ENCODE measurements at regions not wholly inside any gene's neighbourhood (a gene's known extent, or its start where the extent isn't known, plus 50 kb on each side); places are given as distances from the start of the nearest gene placed in this dataset.
"Not testable (repeated sequence)": the region's sequence is repeated elsewhere in the genome, so short reads cannot be mapped to it uniquely, and the experiment has no call there.

DNA sequence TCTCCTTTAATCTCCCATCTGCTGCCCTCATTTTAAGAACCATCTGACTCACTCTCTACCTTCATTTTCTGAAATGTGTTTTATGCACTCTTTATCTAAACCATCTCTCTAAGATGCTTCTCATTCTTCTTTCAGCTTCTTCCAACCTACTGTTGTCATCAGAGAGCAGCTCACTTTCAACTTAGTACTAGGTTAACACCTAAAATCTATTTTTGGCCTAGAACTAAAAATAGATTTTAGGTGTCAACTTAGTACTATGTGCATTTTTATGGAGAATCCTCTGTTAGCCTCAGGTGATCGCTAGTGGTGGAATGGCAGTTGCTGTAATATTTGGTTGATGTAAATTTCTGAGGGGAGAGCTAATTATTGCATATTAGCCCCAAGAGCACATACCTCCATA, 277.1 kb downstream of the KCNJ2 start:
- no peak overlapping the region for H3K27ac ChIP-seq
- H3K9me3 ChIP-seq, result no peaks in the 10 kb centered on the region
- no peak for DNase-seq
- TF ChIP-seq POLR2A (IDR thresholded peaks at IDR 0.05), result no peak
- no peak for TF ChIP-seq EP300 (IDR thresholded peaks at IDR 0.05)
- no peaks in the 10 kb centered on the region for H3K27me3 ChIP-seq
- no peaks in the 10 kb centered on the region for H3K4me1 ChIP-seq (ENCODE audit: insufficient read depth)
- intact Hi-C loops (cut with DNase I), result no loop called here
- 92 to 100% (median 92%) methylated on average over 1 of the region's 1 CpG for WGBS, 3 donors
- no peak overlapping the region for H3K4me3 ChIP-seq
- H3K36me3 ChIP-seq, result no peaks in the 10 kb centered on the region

DNA sequence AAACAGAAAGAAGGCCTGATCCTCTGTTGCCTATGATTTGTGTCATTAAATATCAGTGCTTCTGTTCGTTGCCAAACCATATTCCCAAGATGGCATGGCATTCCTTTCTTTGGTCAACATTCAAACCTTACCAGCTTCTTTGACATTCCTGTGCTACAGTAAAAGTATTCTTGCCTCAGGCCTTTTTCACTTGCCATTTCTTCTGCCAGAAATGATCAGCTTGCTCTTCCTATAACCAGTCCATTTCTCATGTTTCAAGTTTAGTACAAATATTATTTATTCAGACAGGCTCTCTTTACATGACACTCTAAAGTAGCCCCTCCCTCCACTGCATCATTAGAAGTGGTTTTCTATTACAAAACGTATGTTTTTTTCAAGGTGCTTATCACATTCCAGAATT, 278.3 kb downstream of the KCNJ2 start:
- TF ChIP-seq, protein P1, sequence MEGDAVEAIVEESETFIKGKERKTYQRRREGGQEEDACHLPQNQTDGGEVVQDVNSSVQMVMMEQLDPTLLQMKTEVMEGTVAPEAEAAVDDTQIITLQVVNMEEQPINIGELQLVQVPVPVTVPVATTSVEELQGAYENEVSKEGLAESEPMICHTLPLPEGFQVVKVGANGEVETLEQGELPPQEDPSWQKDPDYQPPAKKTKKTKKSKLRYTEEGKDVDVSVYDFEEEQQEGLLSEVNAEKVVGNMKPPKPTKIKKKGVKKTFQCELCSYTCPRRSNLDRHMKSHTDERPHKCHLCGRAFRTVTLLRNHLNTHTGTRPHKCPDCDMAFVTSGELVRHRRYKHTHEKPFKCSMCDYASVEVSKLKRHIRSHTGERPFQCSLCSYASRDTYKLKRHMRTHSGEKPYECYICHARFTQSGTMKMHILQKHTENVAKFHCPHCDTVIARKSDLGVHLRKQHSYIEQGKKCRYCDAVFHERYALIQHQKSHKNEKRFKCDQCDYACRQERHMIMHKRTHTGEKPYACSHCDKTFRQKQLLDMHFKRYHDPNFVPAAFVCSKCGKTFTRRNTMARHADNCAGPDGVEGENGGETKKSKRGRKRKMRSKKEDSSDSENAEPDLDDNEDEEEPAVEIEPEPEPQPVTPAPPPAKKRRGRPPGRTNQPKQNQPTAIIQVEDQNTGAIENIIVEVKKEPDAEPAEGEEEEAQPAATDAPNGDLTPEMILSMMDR (IDR thresholded peaks at IDR 0.05), result no peak
- no peak for TF ChIP-seq EP300 (IDR thresholded peaks at IDR 0.05)
- no peak for TF ChIP-seq POLR2A (IDR thresholded peaks at IDR 0.05)
- Histone ChIP-seq H3K36me3 (no peaks in the 10 kb centered on the region), H3K27me3 (no peaks in the 10 kb centered on the region), H3K27ac (no peak overlapping the region), H3K4me1 (ENCODE audit: insufficient read depth) (no peaks in the 10 kb centered on the region), H3K9me3 (no peaks in the 10 kb centered on the region), H3K4me3 (no peak overlapping the region)
- WGBS, 3 donors, result 47 to 70% (median 58%) methylated on average over 2 of the region's 2 CpGs
- DNase-seq, result no peak
- intact Hi-C loops (cut with DNase I), result no loop called here

DNA sequence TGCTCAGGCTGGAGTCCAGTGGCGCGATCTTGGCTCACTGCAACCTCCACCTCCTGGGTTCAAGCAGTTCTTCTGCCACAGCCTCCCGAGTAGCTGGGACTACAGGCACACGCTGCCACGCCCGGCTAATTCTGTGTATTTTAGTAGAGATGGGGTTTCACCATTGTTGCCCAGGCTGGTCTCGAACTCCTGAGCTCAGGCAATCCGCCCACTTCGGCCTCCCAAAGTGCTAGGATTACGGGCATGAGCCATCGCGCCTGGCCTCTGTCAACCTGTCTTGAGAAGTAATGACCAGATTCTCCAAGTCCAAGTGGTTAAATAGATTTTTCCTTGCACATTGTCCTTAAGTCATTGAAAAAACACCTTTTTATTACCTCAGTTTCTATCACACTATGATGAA, 283.7 kb downstream of the KCNJ2 start:
- intact Hi-C loops (cut with DNase I); H3K4me3 ChIP-seq; DNase-seq; H3K27ac ChIP-seq; H3K36me3 ChIP-seq; H3K9me3 ChIP-seq; H3K27me3 ChIP-seq; H3K4me1 ChIP-seq (ENCODE audit: insufficient read depth): not testable (repeated sequence)
- WGBS, 3 donors, result 90 to 96% (median 94%) methylated on average over 12 of the region's 12 CpGs

DNA sequence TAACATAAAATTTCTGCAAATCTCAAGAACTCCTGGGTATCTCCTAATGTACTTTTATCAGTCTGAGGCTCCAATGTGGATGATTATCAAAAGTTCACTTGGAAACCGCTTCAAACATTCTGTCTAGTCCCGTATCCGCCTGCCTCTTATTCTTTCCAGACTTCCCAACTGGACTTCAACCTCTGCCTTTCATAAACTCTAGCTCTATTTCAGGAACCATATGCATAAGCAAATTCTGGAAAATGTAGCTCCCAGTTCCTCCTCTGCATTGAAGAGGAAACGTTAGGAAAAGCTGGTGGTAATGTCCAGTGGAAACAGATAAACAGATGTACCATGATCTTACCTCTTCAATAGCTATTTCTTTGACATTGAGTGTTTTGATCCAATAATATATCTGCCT, 285.0 kb downstream of the KCNJ2 start:
- H3K4me1 ChIP-seq (ENCODE audit: insufficient read depth), result no peaks in the 10 kb centered on the region
- no peaks in the 10 kb centered on the region for H3K27me3 ChIP-seq
- H3K9me3 ChIP-seq, result no peaks in the 10 kb centered on the region
- H3K36me3 ChIP-seq, result no peaks in the 10 kb centered on the region
- H3K27ac ChIP-seq, result no peak overlapping the region
- intact Hi-C loops (cut with DNase I), result no loop called here
- DNase-seq, result no peak
- H3K4me3 ChIP-seq, result no peak overlapping the region
- TF ChIP-seq POLR2A (IDR thresholded peaks at IDR 0.05) (no peak), EP300 (IDR thresholded peaks at IDR 0.05) (no peak)
- TF ChIP-seq, protein P1 (IDR thresholded peaks at IDR 0.05), result no peak
- 77 to 89% (median 78%) methylated on average over 4 of the region's 4 CpGs for WGBS, 3 donors

DNA sequence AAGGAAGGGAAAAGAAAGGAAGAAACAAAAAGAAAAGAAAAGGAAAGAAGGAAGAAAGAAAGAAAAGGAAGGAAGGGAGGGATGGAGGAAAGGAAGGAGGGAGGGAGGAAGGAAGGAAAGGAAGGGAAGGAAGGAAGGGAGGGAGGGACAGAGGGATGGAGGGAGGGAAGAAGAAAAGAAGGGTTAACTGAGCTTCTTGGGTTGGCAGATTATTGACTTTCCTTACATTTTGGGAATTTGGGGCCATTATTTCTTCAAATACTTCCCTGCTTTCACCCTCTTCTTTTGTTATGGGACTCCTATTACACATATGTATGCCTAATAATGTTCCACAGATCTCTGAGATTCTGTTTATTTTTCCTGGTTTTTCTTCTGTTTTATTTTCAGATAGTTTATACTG, 285.6 kb downstream of the KCNJ2 start:
- Histone ChIP-seq H3K27ac (no peak overlapping the region), H3K4me1 (ENCODE audit: insufficient read depth) (no peaks in the 10 kb centered on the region), H3K4me3 (no peak overlapping the region), H3K27me3 (no peaks in the 10 kb centered on the region), H3K9me3 (no peaks in the 10 kb centered on the region), H3K36me3 (no peaks in the 10 kb centered on the region)
- no peak for TF ChIP-seq EP300 (IDR thresholded peaks at IDR 0.05)
- no peak for TF ChIP-seq POLR2A (IDR thresholded peaks at IDR 0.05)
- TF ChIP-seq, protein P1 (IDR thresholded peaks at IDR 0.05), result no peak
- intact Hi-C loops (cut with DNase I), result no loop called here
- DNase-seq, result no peak

DNA sequence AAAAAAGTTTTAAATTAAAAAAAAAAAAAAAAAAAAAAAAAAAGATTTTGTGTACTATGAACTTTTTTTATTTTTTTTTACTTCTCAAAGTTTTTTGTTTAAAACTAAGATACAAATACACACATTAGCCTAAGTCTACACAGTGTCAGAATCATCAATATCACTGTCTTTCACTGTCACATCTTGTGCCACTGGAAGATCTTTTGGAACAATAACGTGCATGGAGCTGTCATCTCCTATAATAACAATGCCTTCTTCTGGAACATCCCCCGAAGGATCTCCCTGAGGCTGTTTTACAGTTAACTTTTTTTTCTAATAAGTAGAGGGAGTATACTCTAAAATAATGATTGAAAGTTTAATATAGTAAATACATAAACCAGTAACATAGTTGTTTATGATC, 295.7 kb downstream of the KCNJ2 start:
- Histone ChIP-seq H3K9me3 (no peaks in the 10 kb centered on the region), H3K4me1 (ENCODE audit: insufficient read depth) (no peaks in the 10 kb centered on the region), H3K27me3 (no peaks in the 10 kb centered on the region), H3K36me3 (no peaks in the 10 kb centered on the region), H3K27ac (no peak overlapping the region), H3K4me3 (no peak overlapping the region)
- no peak for DNase-seq
- WGBS, 3 donors, result 69 to 72% (median 71%) methylated on average over 2 of the region's 2 CpGs
- TF ChIP-seq, protein P1 (IDR thresholded peaks at IDR 0.05), result no peak
- intact Hi-C loops (cut with DNase I), result no loop called here

All from ovary (tissue), 7 donors.